ENCODE measurements at regions not wholly inside any gene's neighbourhood (a gene's known extent, or its start where the extent isn't known, plus 50 kb on each side); places are given as distances from the start of the nearest gene placed in this dataset.

- Histone ChIP-seq H3K4me3 (no peak overlapping the region), H3K27me3 (no peaks in the 10 kb centered on the region), H3K4me1 (no peaks in the 10 kb centered on the region), H3K27ac (no peak overlapping the region), H3K36me3 (no peaks in the 10 kb centered on the region), H3K9me3 (no peaks in the 10 kb centered on the region)
- intact Hi-C loops (cut with DNase I; ENCODE audit: low total_unique reads): no loop called here
- no peak for DNase-seq
- TF ChIP-seq CTCF (IDR thresholded peaks at IDR 0.05) (no peak), POLR2A (IDR thresholded peaks at IDR 0.05) (no peak)
Measured at GRCh38 chr9:119033596-119033995, 335.6 kb downstream of the BRINP1 start.

GRCh38 chr9:119036969-119037368, 332.3 kb downstream of the BRINP1 start:
- intact Hi-C loops (cut with DNase I; ENCODE audit: low total_unique reads): no loop called here
- H3K4me3 ChIP-seq: no peak overlapping the region
- TF ChIP-seq CTCF (IDR thresholded peaks at IDR 0.05) (no peak), POLR2A (IDR thresholded peaks at IDR 0.05) (no peak)
- no peak for DNase-seq
- no peaks in the 10 kb centered on the region for H3K27me3 ChIP-seq
- no peaks in the 10 kb centered on the region for H3K4me1 ChIP-seq
- no peaks in the 10 kb centered on the region for H3K9me3 ChIP-seq
- no peak overlapping the region for H3K27ac ChIP-seq
- no peaks in the 10 kb centered on the region for H3K36me3 ChIP-seq

- no peak overlapping the region for H3K27ac ChIP-seq
- intact Hi-C loops (cut with DNase I; ENCODE audit: low total_unique reads): no loop called here
- H3K36me3 ChIP-seq: no peaks in the 10 kb centered on the region
- H3K4me1 ChIP-seq: no peaks in the 10 kb centered on the region
- no peak overlapping the region for H3K4me3 ChIP-seq
- no peaks in the 10 kb centered on the region for H3K27me3 ChIP-seq
- no peaks in the 10 kb centered on the region for H3K9me3 ChIP-seq
- TF ChIP-seq POLR2A (IDR thresholded peaks at IDR 0.05) (no peak), CTCF (IDR thresholded peaks at IDR 0.05) (no peak)
- no peak for DNase-seq
Measured at GRCh38 chr9:119043996-119044395, 325.2 kb downstream of the BRINP1 start.

GRCh38 chr9:119044806-119045205, 324.4 kb downstream of the BRINP1 start:
- no peaks in the 10 kb centered on the region for H3K36me3 ChIP-seq
- H3K4me1 ChIP-seq: no peaks in the 10 kb centered on the region
- H3K27ac ChIP-seq: no peak overlapping the region
- no peak for DNase-seq
- intact Hi-C loops (cut with DNase I; ENCODE audit: low total_unique reads): no loop called here
- TF ChIP-seq CTCF (IDR thresholded peaks at IDR 0.05) (no peak), POLR2A (IDR thresholded peaks at IDR 0.05) (no peak)
- no peaks in the 10 kb centered on the region for H3K27me3 ChIP-seq
- no peak overlapping the region for H3K4me3 ChIP-seq
- H3K9me3 ChIP-seq: no peaks in the 10 kb centered on the region

GRCh38 chr9:119047513-119048307, 321.5 kb downstream of the BRINP1 start:
- no peaks in the 10 kb centered on the region for H3K4me1 ChIP-seq
- TF ChIP-seq CTCF (IDR thresholded peaks at IDR 0.05): no peak
- H3K9me3 ChIP-seq: no peaks in the 10 kb centered on the region
- no peak for DNase-seq
- no peaks in the 10 kb centered on the region for H3K36me3 ChIP-seq
- H3K27me3 ChIP-seq: no peaks in the 10 kb centered on the region
- intact Hi-C loops (cut with DNase I; ENCODE audit: low total_unique reads): no loop called here
- no peak overlapping the region for H3K4me3 ChIP-seq
- no peak overlapping the region for H3K27ac ChIP-seq
